AG04450 (cell line): ENCODE measurements at regions not wholly inside any gene's neighbourhood (a gene's known extent, or its start where the extent isn't known, plus 50 kb on each side); places are given as distances from the start of the nearest gene placed in this dataset.

ENCODE experiments used
- CTCF ChIA-PET: fragments of 300-600, 350-600 bp; formaldehyde crosslinking; extraction: SDS; loops from one replicate; lab custom pipeline; 2022; ENCODE audit warnings: antibody characterized with exemption, inconsistent platforms; lab: Charles Lee
- POLR2A ChIA-PET: fragments of 350-600 bp; formaldehyde crosslinking; extraction: SDS; loops from one replicate; lab custom pipeline; 2021; ENCODE audit warnings: antibody characterized with exemption, inconsistent platforms; lab: Yijun Ruan, JAX
- DNase-seq: peaks from one replicate; pipeline ENCODE4 v3.0.0-alpha.2; 2011; ENCODE audit warnings: low read depth, low spot score
- H3K27ac ChIP-seq: one replicate; pipeline ENCODE4 v1.5.1; 2012; ENCODE audit warnings: low read depth, low read length, control low read depth
- H3K27me3 ChIP-seq: one replicate; pipeline ENCODE4 v1.6.0; 2012; ENCODE audit warnings: low read length; ENCODE audit not compliant: control insufficient read depth, insufficient read depth
- H3K4me3 ChIP-seq: 2 replicates; pipeline ENCODE4 v1.5.1; 2011; ENCODE audit warnings: mild to moderate bottlenecking, low read depth, low read length, control low read depth
- H3K9me3 ChIP-seq: 2 replicates; pipeline ENCODE4 v1.5.1; 2012; ENCODE audit warnings: low read length; ENCODE audit not compliant: control insufficient read depth, insufficient read depth
- CTCF ChIP-seq: IDR thresholded peaks from 2 replicates; pipeline ENCODE4 v1.5.1; 2011; ENCODE audit warnings: low read depth, low read length, control low read depth, inconsistent platforms

- CTCF ChIA-PET, result no interaction called here
- TF ChIP-seq CTCF, result no peak
- H3K27me3 ChIP-seq, result no peaks in the 10 kb centered on the region
Measured at GRCh38 chr15:54850101-54850500, 346.6 kb downstream of the RSL24D1 start.

GRCh38 chr15:54843006-54843405 lies 353.7 kb downstream of the RSL24D1 start:
- ChIA-PET POLR2A (no interaction called here), CTCF (no interaction called here)
- H3K27ac ChIP-seq, result no peak overlapping the region
- H3K27me3 ChIP-seq, result no peaks in the 10 kb centered on the region
- H3K4me3 ChIP-seq, result no peak overlapping the region
- no peak for DNase-seq
- TF ChIP-seq CTCF, result no peak
- H3K9me3 ChIP-seq, result no peaks in the 10 kb centered on the region; the same call in 1 of the 2 replicates

More at GRCh38 chr15:54850101-54850500, 346.6 kb downstream of the RSL24D1 start:
- POLR2A ChIA-PET, result no interaction called here
- peaks cover 9% of the 10 kb centered on the region; the same call in 1 of the 2 replicates for H3K9me3 ChIP-seq
- no peak overlapping the region for H3K27ac ChIP-seq
- no peak for DNase-seq
- H3K4me3 ChIP-seq, result no peak overlapping the region

- TF ChIP-seq CTCF, result no peak
- ChIA-PET POLR2A (no interaction called here), CTCF (no interaction called here)
Measured at GRCh38 chr15:54841701-54842305, 354.9 kb downstream of the RSL24D1 start.

GRCh38 chr15:54840621-54841398 lies 355.9 kb downstream of the RSL24D1 start:
- Histone ChIP-seq H3K27ac (no peak overlapping the region), H3K27me3 (no peaks in the 10 kb centered on the region), H3K4me3 (no peak overlapping the region), H3K9me3 (no peaks in the 10 kb centered on the region; the same call in 1 of the 2 replicates)
- DNase-seq, result no peak
- POLR2A ChIA-PET, result no interaction called here
- TF ChIP-seq CTCF, result no peak
- CTCF ChIA-PET, result no interaction called here

More at GRCh38 chr15:54841701-54842305, 354.9 kb downstream of the RSL24D1 start:
- no peaks in the 10 kb centered on the region for H3K27me3 ChIP-seq
- no peak for DNase-seq
- H3K4me3 ChIP-seq, result no peak overlapping the region
- no peak overlapping the region for H3K27ac ChIP-seq
- no peaks in the 10 kb centered on the region; the same call in 1 of the 2 replicates for H3K9me3 ChIP-seq

- TF ChIP-seq CTCF, result no peak
- Histone ChIP-seq H3K27me3 (no peaks in the 10 kb centered on the region), H3K9me3 (no peaks in the 10 kb centered on the region; the same call in 1 of the 2 replicates), H3K4me3 (no peak overlapping the region), H3K27ac (no peak overlapping the region)
- no peak for DNase-seq
- CTCF ChIA-PET, result no interaction called here
- POLR2A ChIA-PET, result no interaction called here
Measured at GRCh38 chr15:54839379-54839778, 357.4 kb downstream of the RSL24D1 start.
